NCI-H1105 treated with DMSO at 0.1 percent for 48 hours (cell line): ENCODE measurements at regions not wholly inside any gene's neighbourhood (a gene's known extent, or its start where the extent isn't known, plus 50 kb on each side); places are given as distances from the start of the nearest gene placed in this dataset.
A peak's percentile ranks its signal among the peaks of the same experiment; 100 is the strongest.

Experiments used
- DNase-seq: peaks from one replicate; lab custom pipeline; 2025; lab: John Stamatoyannopoulos, UW

GRCh38 chr14:100468557-100468956, 118.7 kb downstream of the BEGAIN start:
- DNase-seq, result no peak

GRCh38 chr14:100469632-100470522, 117.3 kb downstream of the BEGAIN start:
- DNase-seq, result no peak

DNA sequence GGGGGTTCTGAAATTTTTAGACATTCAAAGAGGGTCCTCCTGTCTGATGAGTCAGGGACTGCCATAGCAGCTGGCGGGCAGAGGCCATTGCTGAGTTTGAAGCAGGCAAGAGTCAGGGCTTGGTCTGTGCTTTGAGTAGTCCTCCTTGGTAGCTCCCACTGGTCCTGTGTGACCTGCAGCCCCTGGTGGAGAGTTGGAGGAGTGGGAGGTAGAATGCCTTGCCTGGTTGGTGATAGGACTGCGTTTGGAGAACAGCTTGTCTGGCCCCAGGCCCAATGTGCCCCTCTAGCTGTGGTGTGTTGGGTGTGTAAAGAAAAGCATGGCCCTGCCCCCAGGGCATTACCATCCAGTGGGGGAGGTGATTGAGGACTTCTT, 116.7 kb downstream of the BEGAIN start:
- no peak for DNase-seq

DNA sequence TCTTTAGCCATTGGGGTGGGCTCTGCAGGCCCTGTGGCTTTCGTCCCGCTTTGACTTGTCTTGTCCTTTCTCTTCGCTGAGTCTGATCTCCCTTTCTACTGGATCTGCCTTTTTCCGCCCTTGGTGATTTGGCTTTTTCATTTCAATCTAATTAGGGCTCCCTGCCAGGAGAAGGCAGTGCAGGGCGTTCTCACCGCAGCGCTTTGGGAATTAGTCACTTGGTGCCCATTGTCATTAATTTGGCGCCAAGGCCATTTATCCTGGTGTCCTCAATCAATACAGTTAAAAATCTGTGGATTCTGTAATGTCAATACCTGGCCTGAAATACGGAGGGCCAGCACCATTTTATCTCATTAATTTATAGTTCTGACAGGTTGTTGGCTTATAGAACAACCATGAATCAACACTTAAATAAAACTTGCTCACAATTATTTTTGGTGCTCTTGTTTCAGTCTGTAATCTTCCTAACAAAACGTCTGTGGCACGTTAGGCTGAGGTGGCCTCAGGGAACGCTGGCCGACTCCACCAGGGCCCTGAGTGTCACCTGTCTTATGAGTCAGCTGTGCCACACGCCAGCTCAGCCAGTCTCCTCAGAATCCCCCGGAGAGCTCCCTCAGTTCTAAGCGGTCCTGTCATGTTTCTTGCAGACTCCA, 115.7 kb downstream of the BEGAIN start:
- DNase-seq, result peak; percentile 92

GRCh38 chr14:100472094-100472455, 115.1 kb downstream of the BEGAIN start:
- DNase-seq, result peak; percentile 81

GRCh38 chr14:100472491-100472890, 114.7 kb downstream of the BEGAIN start:
- no peak for DNase-seq

GRCh38 chr14:100473249-100473648, 114.0 kb downstream of the BEGAIN start:
- DNase-seq, result no peak

GRCh38 chr14:100474196-100474595, 113.0 kb downstream of the BEGAIN start:
- peak; percentile 87 for DNase-seq

GRCh38 chr14:100475268-100475667, 111.9 kb downstream of the BEGAIN start:
- DNase-seq, result no peak

- DNase-seq, result no peak
Measured at GRCh38 chr14:100476012-100476822, 111.0 kb downstream of the BEGAIN start.

DNA sequence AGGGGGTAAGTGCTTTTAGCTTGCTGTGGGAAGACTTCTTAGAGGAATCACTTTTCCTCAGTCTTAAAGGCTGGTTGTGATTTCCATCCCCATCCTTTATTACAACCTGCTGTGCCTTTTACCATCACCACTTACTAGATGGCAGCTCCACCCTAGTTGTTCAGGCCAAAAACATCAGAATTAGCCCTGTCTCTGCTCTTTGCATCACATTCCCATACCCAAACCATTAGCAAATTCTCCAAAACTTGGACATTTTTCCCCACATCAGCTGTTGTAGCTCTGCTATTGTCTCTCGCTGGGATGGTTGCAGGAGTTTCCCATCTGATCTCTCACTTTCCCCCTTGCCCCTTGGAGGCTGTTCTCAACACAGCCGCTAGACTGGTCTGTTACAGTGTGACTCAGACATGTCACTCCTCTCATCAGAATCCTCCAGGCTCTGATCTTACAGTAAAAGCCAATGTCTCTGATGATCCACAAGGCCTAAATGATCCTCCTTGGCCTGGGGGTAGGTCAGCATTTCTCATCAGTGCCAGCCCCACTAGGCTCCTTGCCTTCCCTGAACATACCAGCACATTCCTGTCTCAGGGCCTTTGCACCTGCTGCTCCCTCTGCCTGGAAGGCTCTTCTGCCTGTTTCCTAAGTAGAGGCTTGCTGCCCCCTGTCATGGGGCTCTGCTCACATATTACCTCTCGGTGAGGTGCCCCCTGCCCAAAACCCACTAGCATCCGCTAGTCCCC, 102.5 kb downstream of the BEGAIN start:
- no peak for DNase-seq

DNA sequence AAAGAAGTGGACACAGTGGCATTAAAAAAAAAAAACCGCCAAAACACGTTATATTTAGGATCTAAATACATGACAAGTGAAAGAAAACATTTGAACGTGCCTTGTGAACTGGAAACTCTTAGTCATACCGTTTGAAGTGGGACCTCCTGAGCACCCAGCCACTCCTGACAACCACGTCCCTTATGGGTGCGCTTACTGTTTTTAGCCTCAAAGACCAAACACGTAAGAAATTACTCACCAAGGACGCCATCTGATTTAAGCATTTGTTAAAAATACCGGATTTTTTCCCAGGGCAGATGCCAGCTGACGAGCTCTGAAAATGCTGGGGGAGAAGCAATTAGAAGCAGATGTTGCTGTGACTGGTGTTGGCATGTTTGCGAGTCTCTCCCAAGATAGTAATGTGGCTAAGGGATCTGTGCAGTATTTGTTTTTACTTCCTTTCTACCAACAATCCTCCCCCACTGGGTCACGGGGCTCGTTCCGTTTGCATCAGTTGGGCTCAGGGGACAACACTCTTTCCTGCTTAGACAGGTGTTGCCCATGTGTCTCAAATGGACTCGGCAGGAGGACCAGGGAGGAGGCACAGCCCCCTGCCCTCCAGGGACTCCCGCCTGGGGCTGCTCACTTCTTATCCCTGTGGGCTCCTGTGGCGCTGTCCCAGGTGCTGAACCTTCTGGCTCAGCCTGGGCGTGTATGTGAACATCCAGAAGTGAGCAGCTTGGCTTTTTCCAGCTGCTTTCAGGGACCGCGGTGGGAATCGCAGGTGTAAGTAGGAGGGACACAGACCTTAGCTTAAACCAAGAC, 101.0 kb downstream of the BEGAIN start:
- peak; percentile 21 for DNase-seq
